ENCODE measurements at regions not wholly inside any gene's neighbourhood (a gene's known extent, or its start where the extent isn't known, plus 50 kb on each side); places are given as distances from the start of the nearest gene placed in this dataset.

- 27% methylated on average over 16 of the region's 16 CpGs for WGBS (ENCODE audit: insufficient coverage, insufficient replicate concordance, low lambda C conversion rate, missing lambda C conversion rate)
- no peak for DNase-seq (ENCODE audit: low read depth, low spot score)
- no peaks in the 10 kb centered on the region for H3K4me1 ChIP-seq (ENCODE audit: control insufficient read depth, insufficient read depth, low read length)
- no peak overlapping the region for H3K9ac ChIP-seq (ENCODE audit: control insufficient read depth, insufficient read depth, low read length)
- intact Hi-C loops (cut with micrococcal nuclease; ENCODE audit: unreplicated experiment): no loop called here
- in situ Hi-C loops (cut with MboI): no loop called here
- no peak overlapping the region for H3K4me3 ChIP-seq
- POLR2A ChIA-PET: no interaction called here
- BruUV-seq (replicated peaks): no TSS peak
- CTCF ChIA-PET: no interaction called here
- TF ChIP-seq SKIL (IDR thresholded peaks at IDR 0.05; ENCODE audit: low read depth, poor library complexity, severe bottlenecking): no peak
- TF ChIP-seq ZNF274 (IDR thresholded peaks at IDR 0.05; ENCODE audit: insufficient read depth, insufficient read length): no peak
- TF ChIP-seq ZBTB40 (IDR thresholded peaks at IDR 0.05; ENCODE audit: borderline replicate concordance): no peak
- no peak for TF ChIP-seq NRF1 (conservative IDR thresholded peaks at IDR 0.05; ENCODE audit: low read depth, low read length)
- TF ChIP-seq CHD2 (IDR thresholded peaks at IDR 0.05; ENCODE audit: borderline replicate concordance, low read depth, low read length): no peak
- H4K20me1 ChIP-seq (ENCODE audit: control insufficient read depth, insufficient read depth): no peaks in the 10 kb centered on the region
- RAD21 ChIA-PET (ENCODE audit: unreplicated experiment): no interaction called here
- no peaks in the 10 kb centered on the region for H3K27me3 ChIP-seq (replicated peaks in 1 of 2; ENCODE audit: control insufficient read depth in 2 of 2, insufficient read depth in 2 of 2, low read length in 1 of 2)
- ATAC-seq: no peak
- no peak overlapping the region for H2AFZ ChIP-seq (ENCODE audit: control insufficient read depth, low read depth, low read length)
- no peaks in the 10 kb centered on the region; the same call in 2 of the 3 replicates for H3K9me3 ChIP-seq (replicated peaks; ENCODE audit: control insufficient read depth, insufficient read depth, low read length)
- H3K79me2 ChIP-seq (ENCODE audit: control insufficient read depth, insufficient read depth, low read length): no peaks in the 10 kb centered on the region
- FAIRE-seq: no peak
- H3K27ac ChIP-seq (ENCODE audit: control insufficient read depth, insufficient read depth): no peak overlapping the region
- no peaks in the 10 kb centered on the region for H3K36me3 ChIP-seq (ENCODE audit: control insufficient read depth in 2 of 2, insufficient read depth in 2 of 2, low read length in 1 of 2)
- H3K4me2 ChIP-seq (ENCODE audit: control insufficient read depth, insufficient read depth): no peak overlapping the region
- SMC1A ChIA-PET (ENCODE audit: uncharacterized antibody, unreplicated experiment): no interaction called here
Measured at GRCh38 chr2:123688231-123688940, 336.7 kb upstream of the CNTNAP5 start.
